HepG2 (cell line): ENCODE measurements at regions not wholly inside any gene's neighbourhood (a gene's known extent, or its start where the extent isn't known, plus 50 kb on each side); places are given as distances from the start of the nearest gene placed in this dataset.
A peak's percentile ranks its signal among the peaks of the same experiment; 100 is the strongest.

Source experiments
- AKAP8 ChIP-seq: sonication (generic); formaldehyde crosslinking; IDR thresholded peaks from 2 replicates; pipeline ENCODE4 v1.5.1; 2020; ENCODE audit warnings: mild to moderate bottlenecking, missing genetic modification reagents
- ATF5 ChIP-seq: sonication (generic); formaldehyde crosslinking; IDR thresholded peaks from 2 replicates; pipeline ENCODE4 v1.4.0; 2020; ENCODE audit warnings: mild to moderate bottlenecking, low read depth, missing genetic modification reagents
- ATM ChIP-seq: fragments of 450-650 bp; IDR thresholded peaks from 2 replicates; pipeline ENCODE4 v1.7.1; 2017; ENCODE audit warnings: mild to moderate bottlenecking, borderline replicate concordance
- CTCF ChIP-seq: sonication (generic); formaldehyde crosslinking; IDR thresholded peaks from 2 replicates; pipeline ENCODE4 v1.5.0; 2020; ENCODE audit warnings: mild to moderate bottlenecking, missing genetic modification reagents, moderate library complexity
- EZH2 ChIP-seq: conservative IDR thresholded peaks from 2 replicates; pipeline ENCODE4 v1.6.1; 2012; ENCODE audit warnings: mild to moderate bottlenecking, low read depth, low read length, moderate library complexity
- KLF11 ChIP-seq: IDR thresholded peaks from 2 replicates; pipeline ENCODE4 v1.6.1; 2016; ENCODE audit warnings: missing compliant biosample characterization
- KLF9 ChIP-seq: IDR thresholded peaks from 2 replicates; pipeline ENCODE4 v1.6.1; 2016; ENCODE audit warnings: low read depth
- NFATC3 ChIP-seq: sonication (generic); formaldehyde crosslinking; IDR thresholded peaks from 2 replicates; pipeline ENCODE4 v1.5.1; 2020; ENCODE audit warnings: mild to moderate bottlenecking, missing genetic modification reagents
- SAFB2 ChIP-seq: sonication (generic); formaldehyde crosslinking; IDR thresholded peaks from 2 replicates; pipeline ENCODE4 v1.5.1; 2020; ENCODE audit warnings: missing genetic modification reagents, low read depth, mild to moderate bottlenecking, borderline replicate concordance
- SIN3B ChIP-seq: fragments of 150-350 bp; IDR thresholded peaks from 2 replicates; pipeline ENCODE4 v1.6.1; 2014; ENCODE audit warnings: low read length
- SP1 ChIP-seq, 2 experiments: fragments of 450-650 bp in 1 of 2; sonication (generic) in 1 of 2; formaldehyde crosslinking in 1 of 2; IDR thresholded peaks; 2 replicates each; pipeline versions ENCODE4 v1.4.0 to v1.6.1; 2016 to 2020; ENCODE audit warnings: missing genetic modification reagents in 1 of 2
- SP5 ChIP-seq: IDR thresholded peaks from 2 replicates; pipeline ENCODE4 v1.6.1; 2016; ENCODE audit warnings: low read depth, borderline replicate concordance
- SRY ChIP-seq: sonication (generic); formaldehyde crosslinking; IDR thresholded peaks from 2 replicates; pipeline ENCODE4 v1.8.0; 2022; ENCODE audit warnings: mild to moderate bottlenecking, missing genetic modification reagents
- ZBTB8A ChIP-seq: sonication (generic); formaldehyde crosslinking; IDR thresholded peaks from 2 replicates; pipeline ENCODE4 v1.4.0; 2020; ENCODE audit warnings: mild to moderate bottlenecking, low read depth, missing genetic modification reagents, borderline replicate concordance
- ZNF281 ChIP-seq: sonication (generic); formaldehyde crosslinking; IDR thresholded peaks from 2 replicates; pipeline ENCODE4 v1.4.0; 2020; ENCODE audit warnings: missing genetic modification reagents, borderline replicate concordance
- ZNF30 ChIP-seq: sonication (generic); formaldehyde crosslinking; IDR thresholded peaks from 2 replicates; pipeline ENCODE4 v1.5.0; 2020; ENCODE audit warnings: mild to moderate bottlenecking, missing genetic modification reagents
- ZNF432 ChIP-seq: sonication (generic); formaldehyde crosslinking; IDR thresholded peaks from 2 replicates; pipeline ENCODE4 v1.5.0; 2020; ENCODE audit warnings: missing genetic modification reagents, mild to moderate bottlenecking, borderline replicate concordance
- ZNF513 ChIP-seq: sonication (generic); formaldehyde crosslinking; conservative IDR thresholded peaks from 2 replicates; pipeline ENCODE4 v1.5.0; 2020; ENCODE audit warnings: missing genetic modification reagents
- ZNF530 ChIP-seq: sonication (generic); formaldehyde crosslinking; IDR thresholded peaks from 2 replicates; pipeline ENCODE4 v1.5.0; 2020; ENCODE audit warnings: low read depth, mild to moderate bottlenecking, missing genetic modification reagents
- ZNF563 ChIP-seq: sonication (generic); formaldehyde crosslinking; IDR thresholded peaks from 2 replicates; pipeline ENCODE4 v1.8.0; 2022; ENCODE audit warnings: mild to moderate bottlenecking, moderate library complexity, missing genetic modification reagents
- ZNF605 ChIP-seq: sonication (generic); formaldehyde crosslinking; IDR thresholded peaks from 2 replicates; pipeline ENCODE4 v1.8.0; 2022; ENCODE audit warnings: mild to moderate bottlenecking, missing genetic modification reagents
- ZNF672 ChIP-seq: sonication (generic); formaldehyde crosslinking; IDR thresholded peaks from 2 replicates; pipeline ENCODE4 v1.8.1; 2022; ENCODE audit warnings: missing genetic modification reagents
- ZSCAN20 ChIP-seq: sonication (generic); formaldehyde crosslinking; IDR thresholded peaks from 2 replicates; pipeline ENCODE4 v1.4.0; 2020; ENCODE audit warnings: missing genetic modification reagents, mild to moderate bottlenecking, borderline replicate concordance

- TF ChIP-seq KLF11 (CRISPR knock-in tag) = 0 out of 2 replicates have a peak, but pooled peaks have one; percentile 47
- TF ChIP-seq SP5 (CRISPR knock-in tag) = peak; percentile 92
- peak; percentile 69; the same call in 1 of the 2 replicates for TF ChIP-seq ZNF605 (CRISPR knock-in tag)
- TF ChIP-seq ZNF672 (CRISPR knock-in tag) = no peak
- TF ChIP-seq ZNF513 (CRISPR knock-in tag) = no peak
- no peak for TF ChIP-seq NFATC3 (CRISPR knock-in tag)
- peak; percentile 27; the same call in 1 of the 2 replicates for TF ChIP-seq SIN3B
- TF ChIP-seq ATF5 (CRISPR knock-in tag) = no peak
- TF ChIP-seq SAFB2 = peak; percentile 55; the same call in 1 of the 2 replicates
- no peak for TF ChIP-seq SRY (CRISPR knock-in tag)
- no peak for TF ChIP-seq ZBTB8A (CRISPR knock-in tag)
- TF ChIP-seq SP1 (IDR thresholded peaks at IDR 0.05) = no peak
- peak; percentile 41; the same call in 1 of the 2 replicates for TF ChIP-seq SP1 (CRISPR knock-in tag; IDR thresholded peaks at IDR 0.05)
- TF ChIP-seq ZNF563 (CRISPR knock-in tag) = peak; percentile 85
- TF ChIP-seq ZNF530 = 0 out of 2 replicates have a peak, but pooled peaks have one; percentile 56
- peak; percentile 98 for TF ChIP-seq ZNF281 (CRISPR knock-in tag)
- no peak for TF ChIP-seq KLF9 (CRISPR knock-in tag)
- no peak for TF ChIP-seq ZSCAN20 (CRISPR knock-in tag)
- no peak for TF ChIP-seq EZH2
- TF ChIP-seq CTCF (CRISPR knock-in tag) = peak; percentile 31
- TF ChIP-seq AKAP8 (CRISPR knock-in tag) = peak; percentile 92; the same call in 1 of the 2 replicates
- TF ChIP-seq ZNF432 = 0 out of 2 replicates have a peak, but pooled peaks have one; percentile 52
- no peak for TF ChIP-seq ATM
- TF ChIP-seq ZNF30 (CRISPR knock-in tag) = no peak
These were observed 101.1 kb upstream of the JUN start (continued) for GRCh38 chr1:58884706-58885661.
